ENCODE measurements at regions not wholly inside any gene's neighbourhood (a gene's known extent, or its start where the extent isn't known, plus 50 kb on each side); places are given as distances from the start of the nearest gene placed in this dataset.

- no peak for DNase-seq (ENCODE audit: low spot score)
Measured at GRCh38 chr6:100944644-100945043, 63.5 kb upstream of the ASCC3 start.

GRCh38 chr6:100946021-100946540 is 65.0 kb upstream of the ASCC3 start:
- DNase-seq (ENCODE audit: low spot score): no peak

- no peak for DNase-seq (ENCODE audit: low spot score)
Measured at GRCh38 chr6:100946711-100947110, 65.6 kb upstream of the ASCC3 start.

- DNase-seq (ENCODE audit: low spot score): no peak
Measured at GRCh38 chr6:100948381-100949133, 67.4 kb upstream of the ASCC3 start.

DNA sequence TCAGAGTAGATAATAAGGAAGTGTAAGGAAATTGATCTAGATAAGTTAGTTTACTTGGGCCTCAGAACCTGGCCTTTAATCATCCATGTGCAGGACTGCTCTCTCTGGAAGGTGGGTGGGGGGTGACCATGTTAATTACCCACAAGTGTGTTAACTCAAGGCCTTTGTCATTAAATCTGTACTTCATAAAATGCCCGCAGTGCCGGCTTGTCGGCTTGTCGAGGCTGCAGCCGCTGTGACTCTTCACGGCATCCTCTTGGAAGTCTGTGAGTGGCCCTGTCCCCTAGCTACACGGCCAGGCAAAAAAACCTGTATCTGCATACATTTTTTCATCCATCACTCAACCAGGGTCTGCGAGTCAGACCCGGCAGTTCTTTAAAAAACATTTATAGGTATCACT is 70.9 kb upstream of the ASCC3 start:
- DNase-seq (ENCODE audit: low spot score): no peak

DNA sequence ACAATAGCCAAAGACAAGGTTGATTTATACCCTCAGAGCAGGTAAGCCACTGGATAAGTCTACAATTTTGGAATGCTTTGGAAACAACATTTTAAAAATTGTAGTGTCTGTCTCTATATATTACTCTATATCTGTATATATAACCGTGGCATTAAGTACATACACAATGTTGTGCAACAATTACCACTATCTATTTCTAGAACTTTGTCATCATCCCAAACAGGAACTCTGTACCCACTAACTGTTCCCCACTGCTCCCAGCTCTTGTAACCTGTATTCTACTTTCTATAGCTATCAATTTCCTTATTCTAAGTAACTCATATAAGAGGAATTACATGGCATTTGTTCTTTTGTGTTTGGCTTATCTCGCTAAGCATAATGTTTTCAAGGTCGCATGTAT is 78.2 kb upstream of the ASCC3 start:
- no peak for DNase-seq (ENCODE audit: low spot score)

DNA sequence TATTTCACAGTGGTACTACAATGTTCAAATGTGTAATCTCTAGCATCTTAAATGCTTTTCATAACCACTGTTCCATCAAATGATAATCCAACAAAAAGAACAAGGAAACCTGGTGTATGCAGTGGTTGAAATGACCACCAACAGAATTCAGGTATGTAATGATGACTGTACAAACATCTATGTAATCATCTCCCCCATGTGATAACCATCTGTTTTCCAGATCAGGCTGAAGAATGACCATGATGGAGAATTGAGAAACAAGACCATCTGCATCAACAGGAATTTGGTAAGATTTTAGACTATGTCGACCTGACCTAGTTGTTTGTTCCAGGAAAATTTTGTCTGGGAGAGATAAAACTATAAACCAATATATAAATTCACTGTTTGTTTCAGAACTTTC is 81.3 kb upstream of the ASCC3 start:
- DNase-seq (ENCODE audit: low spot score): no peak

DNA sequence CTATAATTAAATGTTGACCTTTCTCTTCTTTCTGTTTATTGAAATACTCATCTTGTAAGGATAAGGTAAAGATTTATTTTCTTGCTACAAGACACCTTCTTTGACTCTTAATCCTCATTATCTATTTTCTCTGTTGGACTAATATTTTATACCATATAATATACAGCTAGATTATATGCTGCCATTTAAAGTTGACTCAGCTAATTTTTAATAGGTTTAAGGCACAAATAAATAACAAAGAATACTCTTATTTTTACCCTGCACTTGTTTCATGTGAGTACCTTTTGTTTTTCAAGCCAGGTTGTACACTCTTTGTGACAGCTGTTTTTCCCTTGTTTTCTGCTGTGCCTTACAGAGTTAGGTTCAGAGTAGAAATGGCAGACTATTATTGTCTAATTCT is 83.9 kb upstream of the ASCC3 start:
- DNase-seq (ENCODE audit: low spot score): no peak

GRCh38 chr6:100968949-100969348 is 87.8 kb upstream of the ASCC3 start:
- no peak for DNase-seq (ENCODE audit: low spot score)

- no peak for DNase-seq (ENCODE audit: low spot score)
Measured at GRCh38 chr6:100979267-100979666, 98.1 kb upstream of the ASCC3 start.

- DNase-seq (ENCODE audit: low spot score): no peak
Measured at GRCh38 chr6:100980949-100981348, 99.8 kb upstream of the ASCC3 start.

- no peak for DNase-seq (ENCODE audit: low spot score)
Measured at GRCh38 chr6:100986921-100987320, 105.8 kb upstream of the ASCC3 start.

GRCh38 chr6:100987556-100987955 is 106.4 kb upstream of the ASCC3 start:
- no peak for DNase-seq (ENCODE audit: low spot score)

GRCh38 chr6:100988391-100988984 is 107.4 kb upstream of the ASCC3 start:
- DNase-seq (ENCODE audit: low spot score): no peak

DNA sequence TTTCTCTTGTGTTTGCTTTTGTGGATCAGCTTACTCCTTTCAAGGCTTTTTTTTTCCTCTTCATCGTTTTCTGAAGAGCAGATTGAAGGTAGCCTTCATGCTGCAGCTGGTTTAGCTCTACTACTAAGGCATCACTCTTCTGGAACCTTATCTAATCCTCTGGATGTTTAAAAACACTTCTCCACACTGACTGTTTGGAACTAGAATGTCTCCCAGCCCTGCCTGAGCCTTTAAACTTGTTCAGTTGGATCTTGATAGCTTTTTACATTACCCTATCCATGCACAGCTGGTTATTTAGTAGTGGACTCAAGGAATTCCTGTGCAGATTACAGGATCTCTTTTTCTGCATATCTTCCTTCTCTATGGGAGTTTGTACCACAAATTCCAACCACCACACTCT is 108.9 kb upstream of the ASCC3 start:
- no peak for DNase-seq (ENCODE audit: low spot score)

- no peak for DNase-seq (ENCODE audit: low spot score)
Measured at GRCh38 chr6:100996409-100996808, 115.3 kb upstream of the ASCC3 start.

- no peak for DNase-seq (ENCODE audit: low spot score)
Measured at GRCh38 chr6:100998111-100998510, 117.0 kb upstream of the ASCC3 start.

- no peak for DNase-seq (ENCODE audit: low spot score)
Measured at GRCh38 chr6:100999034-100999597, 118.0 kb upstream of the ASCC3 start.

- DNase-seq (ENCODE audit: low spot score): no peak
Measured at GRCh38 chr6:101000341-101000740, 119.2 kb upstream of the ASCC3 start.

DNA sequence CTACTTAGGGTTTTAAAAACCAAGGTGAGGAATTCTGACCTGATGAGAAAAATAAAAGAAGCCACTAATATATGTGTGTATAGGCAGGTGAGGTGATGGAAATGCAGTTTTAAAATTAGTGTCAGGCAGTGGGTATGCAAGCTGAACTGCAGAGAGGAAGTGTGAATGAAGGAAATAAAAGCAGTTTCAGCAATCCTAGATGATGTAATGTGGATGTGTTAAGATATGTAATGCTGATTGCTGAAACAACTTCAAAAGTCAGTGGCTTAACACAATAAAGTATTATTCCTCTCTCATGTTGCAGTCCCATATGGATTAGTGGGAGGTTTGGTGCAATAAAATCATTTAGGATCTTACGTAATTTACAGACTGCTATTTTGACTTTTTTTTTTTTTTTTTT is 119.9 kb upstream of the ASCC3 start:
- DNase-seq (ENCODE audit: low spot score): no peak

DNA sequence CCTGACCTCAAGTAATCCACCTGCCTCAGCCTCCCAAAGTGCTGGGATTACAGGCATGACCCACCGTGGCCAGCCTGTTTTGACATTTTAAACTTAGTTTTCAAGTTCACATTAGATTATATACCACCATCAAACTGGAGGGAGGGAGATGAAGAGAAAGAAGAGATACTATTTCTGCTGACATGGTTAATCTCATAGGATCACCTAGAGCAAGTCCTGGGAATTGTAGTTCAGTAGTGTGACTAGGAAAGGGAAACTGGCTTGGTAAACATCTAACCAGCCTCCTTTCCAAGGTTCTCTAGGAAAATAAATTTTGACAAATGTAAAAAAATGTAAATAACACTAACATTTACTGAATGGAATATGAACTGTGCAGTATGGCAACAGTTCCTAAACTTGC is 120.5 kb upstream of the ASCC3 start:
- no peak for DNase-seq (ENCODE audit: low spot score)

- no peak for DNase-seq (ENCODE audit: low spot score)
Measured at GRCh38 chr6:101003075-101003474, 121.9 kb upstream of the ASCC3 start.

- no peak for DNase-seq (ENCODE audit: low spot score)
Measured at GRCh38 chr6:101011186-101011585, 130.1 kb upstream of the ASCC3 start.
